BLaER1 treated with 17β-estradiol and CSF1 and Interleukin-3, amounts not matched to agents 10 nM and 100 nM (cell line): ENCODE measurements at regions not wholly inside any gene's neighbourhood (a gene's known extent, or its start where the extent isn't known, plus 50 kb on each side); places are given as distances from the start of the nearest gene placed in this dataset.
A peak's percentile ranks its signal among the peaks of the same experiment; 100 is the strongest.
"Not testable (repeated sequence)": the region's sequence is repeated elsewhere in the genome, so short reads cannot be mapped to it uniquely, and the experiment has no call there.

Experiments used
- H3K27ac ChIP-seq, 11 experiments: shearing (Covaris generic); formaldehyde crosslinking; 2 replicates each; pipeline ENCODE4 v1.8.1; 2022
- H3K27me3 ChIP-seq, 11 experiments: shearing (Covaris generic); formaldehyde crosslinking; 2 replicates each; pipeline ENCODE4 v1.8.1; 2022
- H3K36me3 ChIP-seq, 11 experiments: shearing (Covaris generic); formaldehyde crosslinking; 2 replicates each; pipeline ENCODE4 v1.8.1; 2022
- H3K4me1 ChIP-seq, 10 experiments: shearing (Covaris generic); formaldehyde crosslinking; 2 replicates each; pipeline ENCODE4 v1.8.1; 2022
- H3K4me2 ChIP-seq, 11 experiments: shearing (Covaris generic); formaldehyde crosslinking; 2 replicates each; pipeline ENCODE4 v1.8.1; 2022
- H3K4me3 ChIP-seq, 10 experiments: shearing (Covaris generic); formaldehyde crosslinking; 2 replicates each; pipeline ENCODE4 v1.8.1; 2022
- H3K9ac ChIP-seq, 11 experiments: shearing (Covaris generic); formaldehyde crosslinking; 2 replicates each; pipeline ENCODE4 v1.8.1; 2022
- H3K9me3 ChIP-seq, 11 experiments: shearing (Covaris generic); formaldehyde crosslinking; replicated peaks in 1 of 11; 2 replicates each; pipeline ENCODE4 v1.8.1; 2022
- H4K20me1 ChIP-seq, 11 experiments: shearing (Covaris generic); formaldehyde crosslinking; 2 replicates each; pipeline ENCODE4 v1.8.1; 2022
- Cebpa-rat ChIP-seq, 11 experiments: shearing (Covaris generic); IDR thresholded peaks; 2 replicates each; pipeline ENCODE4 v1.8.1; 2022

DNA sequence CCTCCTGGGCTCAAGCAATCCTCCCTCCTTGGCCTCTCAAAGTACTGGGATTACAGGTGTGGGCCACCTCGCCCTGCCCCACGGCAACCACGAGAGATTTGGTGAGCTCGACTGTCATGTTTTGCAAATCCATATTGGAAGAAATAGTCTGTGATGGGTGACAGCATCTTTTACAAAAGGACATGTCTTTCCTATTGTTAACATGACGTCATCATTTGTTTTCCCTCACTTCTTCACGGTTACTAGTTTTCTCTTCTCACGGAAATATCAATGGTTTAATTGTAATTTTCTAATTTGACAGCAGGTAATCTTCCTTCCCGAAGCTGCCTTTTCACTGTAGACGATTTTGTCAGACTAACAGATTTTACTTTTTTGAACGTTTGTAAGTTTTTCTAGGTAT lies 110.8 kb upstream of the GREM2 start:
- peaks cover 18 to 30% (median 27%) of the 10 kb centered on the region in 11 experiments for H3K9me3 ChIP-seq
- no peaks in the 10 kb centered on the region for H4K20me1 ChIP-seq
- no peak overlapping the region; a peak in 1 of 22 replicates for H3K27ac ChIP-seq
- no peak overlapping the region for H3K4me2 ChIP-seq
- no peaks in the 10 kb centered on the region for H3K27me3 ChIP-seq
- no peak for TF ChIP-seq Cebpa-rat (IDR thresholded peaks at IDR 0.05)
- no peaks in the 10 kb centered on the region; a peak in 1 of 22 replicates for H3K36me3 ChIP-seq
- peaks cover 0 to under 1% (median 0%) of the 10 kb centered on the region in 10 experiments; a peak in 1 of 20 replicates for H3K4me1 ChIP-seq
- H3K4me3 ChIP-seq = no peak overlapping the region
- no peak overlapping the region for H3K9ac ChIP-seq

- peaks cover 0 to 19% (median 0%) of the 10 kb centered on the region in 10 experiments; a peak in 11 of 20 replicates for H3K4me1 ChIP-seq
- H3K27me3 ChIP-seq = no peaks in the 10 kb centered on the region
- no peak overlapping the region for H3K4me3 ChIP-seq
- no peaks in the 10 kb centered on the region; a peak in 1 of 22 replicates for H3K36me3 ChIP-seq
- H3K27ac ChIP-seq = no peak overlapping the region
- H3K9me3 ChIP-seq = peaks cover 5 to 15% (median 12%) of the 10 kb centered on the region in 11 experiments
- no peak overlapping the region for H3K9ac ChIP-seq
- H4K20me1 ChIP-seq = no peaks in the 10 kb centered on the region
- H3K4me2 ChIP-seq = no peak overlapping the region
- no peak for TF ChIP-seq Cebpa-rat (IDR thresholded peaks at IDR 0.05)
Observed at GRCh38 chr1:240720976-240721375, 109.0 kb upstream of the GREM2 start.

GRCh38 chr1:240719953-240720700 lies 108.2 kb upstream of the GREM2 start:
- H3K4me2 ChIP-seq = no peak overlapping the region
- no peak overlapping the region for H3K4me3 ChIP-seq
- H3K9me3 ChIP-seq = peaks cover 0 to 6% (median 6%) of the 10 kb centered on the region in 11 experiments; a peak in 14 of 22 replicates
- no peak for TF ChIP-seq Cebpa-rat (IDR thresholded peaks at IDR 0.05)
- H4K20me1 ChIP-seq = no peaks in the 10 kb centered on the region
- H3K27ac ChIP-seq = no peak overlapping the region
- peaks cover 0 to 26% (median 2%) of the 10 kb centered on the region in 10 experiments; a peak in 11 of 20 replicates for H3K4me1 ChIP-seq
- H3K9ac ChIP-seq = no peak overlapping the region
- no peaks in the 10 kb centered on the region for H3K27me3 ChIP-seq
- no peaks in the 10 kb centered on the region for H3K36me3 ChIP-seq

DNA sequence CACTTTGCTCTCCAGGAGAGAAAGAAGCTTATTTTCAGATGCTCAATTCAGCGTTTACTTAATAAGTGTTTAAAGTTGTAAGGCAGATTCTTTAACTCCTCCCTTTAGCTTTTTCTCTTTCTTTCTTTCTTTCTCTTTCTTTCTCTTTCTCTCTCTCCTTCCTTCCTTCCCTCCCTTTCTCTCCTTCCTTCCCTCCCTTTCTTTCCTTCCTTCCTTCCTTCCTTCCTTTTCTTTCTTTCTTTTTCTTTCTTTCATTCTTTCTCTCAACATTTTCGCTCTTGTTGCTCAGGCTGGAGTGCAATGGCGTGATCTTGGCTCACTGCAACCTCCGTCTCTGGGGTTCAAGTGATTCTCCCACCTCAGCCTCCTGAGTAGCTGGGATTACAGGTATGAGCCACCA lies 104.6 kb upstream of the GREM2 start:
- H3K9ac ChIP-seq, H4K20me1 ChIP-seq, H3K27ac ChIP-seq, H3K36me3 ChIP-seq, H3K27me3 ChIP-seq, H3K4me3 ChIP-seq: not testable (repeated sequence)
- Histone ChIP-seq H3K4me2 (peak overlapping the region in 5 of 11 experiments; percentile 9 to 44 (median 18); a peak in 5 of 22 replicates), H3K4me1 (peaks cover 0 to 51% (median 10%) of the 10 kb centered on the region in 10 experiments; a peak in 11 of 20 replicates), H3K9me3 (peaks cover 0 to 12% (median 2%) of the 10 kb centered on the region in 11 experiments; a peak in 9 of 22 replicates)

- Histone ChIP-seq H3K4me3 (no peak overlapping the region), H3K9ac (no peak overlapping the region), H3K36me3 (no peaks in the 10 kb centered on the region), H3K4me1 (peaks cover 0 to 51% (median 10%) of the 10 kb centered on the region in 10 experiments; a peak in 11 of 20 replicates), H3K27me3 (no peaks in the 10 kb centered on the region), H3K27ac (no peak overlapping the region), H4K20me1 (no peaks in the 10 kb centered on the region), H3K9me3 (peaks cover 0 to 25% (median 11%) of the 10 kb centered on the region in 11 experiments; a peak in 12 of 22 replicates), H3K4me2 (peak overlapping the region in 7 of 11 experiments; percentile 4 to 62 (median 36); a peak in 10 of 22 replicates)
- no peak for TF ChIP-seq Cebpa-rat (IDR thresholded peaks at IDR 0.05)
Observed at GRCh38 chr1:240714568-240715292, 102.8 kb upstream of the GREM2 start.

- TF ChIP-seq Cebpa-rat (IDR thresholded peaks at IDR 0.05) = no peak
- Histone ChIP-seq H3K27me3 (no peaks in the 10 kb centered on the region), H3K27ac (no peak overlapping the region)
Observed at GRCh38 chr1:240712014-240712731, 100.2 kb upstream of the GREM2 start.

GRCh38 chr1:240711020-240711419 lies 99.1 kb upstream of the GREM2 start:
- no peak overlapping the region for H3K4me3 ChIP-seq
- H3K9me3 ChIP-seq = peaks cover 4 to 42% (median 17%) of the 10 kb centered on the region in 11 experiments; a peak in 16 of 22 replicates
- no peak overlapping the region for H3K4me2 ChIP-seq
- no peaks in the 10 kb centered on the region for H3K36me3 ChIP-seq
- no peak for TF ChIP-seq Cebpa-rat (IDR thresholded peaks at IDR 0.05)
- peaks cover 0 to 48% (median 22%) of the 10 kb centered on the region in 10 experiments; a peak in 11 of 20 replicates for H3K4me1 ChIP-seq
- H3K27me3 ChIP-seq = no peaks in the 10 kb centered on the region
- no peak overlapping the region for H3K9ac ChIP-seq
- no peak overlapping the region for H3K27ac ChIP-seq
- no peaks in the 10 kb centered on the region for H4K20me1 ChIP-seq

More at GRCh38 chr1:240712014-240712731, 100.2 kb upstream of the GREM2 start:
- Histone ChIP-seq H3K36me3 (no peaks in the 10 kb centered on the region), H4K20me1 (no peaks in the 10 kb centered on the region), H3K4me2 (no peak overlapping the region), H3K9me3 (peaks cover 4 to 38% (median 17%) of the 10 kb centered on the region in 11 experiments; a peak in 16 of 22 replicates), H3K4me1 (peaks cover 0 to 48% (median 11%) of the 10 kb centered on the region in 10 experiments; a peak in 11 of 20 replicates), H3K9ac (no peak overlapping the region), H3K4me3 (no peak overlapping the region)

DNA sequence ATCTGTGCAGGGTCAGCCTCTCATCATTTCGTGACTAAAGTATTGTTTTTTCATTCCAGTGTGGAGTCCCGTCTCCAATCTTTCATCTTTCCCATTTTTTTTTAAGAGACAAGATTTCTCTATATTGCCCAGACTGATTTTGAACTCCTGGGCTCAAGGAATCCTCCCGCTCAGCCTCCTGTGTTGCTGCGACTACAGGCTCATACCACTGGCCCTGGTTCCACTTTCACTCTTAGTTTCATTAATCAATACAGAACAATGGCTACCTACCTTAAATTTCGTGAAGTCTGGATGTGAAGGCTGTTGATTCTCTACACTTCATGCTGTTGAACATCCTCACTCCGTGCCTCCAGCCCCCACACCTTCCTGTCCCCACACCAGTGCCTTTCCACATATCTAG lies 97.7 kb upstream of the GREM2 start:
- Histone ChIP-seq H3K27me3 (no peaks in the 10 kb centered on the region), H3K4me3 (no peak overlapping the region), H3K36me3 (no peaks in the 10 kb centered on the region), H3K9me3 (peaks cover 4 to 42% (median 17%) of the 10 kb centered on the region in 11 experiments; a peak in 16 of 22 replicates), H3K4me2 (no peak overlapping the region), H3K4me1 (peaks cover 0 to 43% (median 22%) of the 10 kb centered on the region in 10 experiments; a peak in 11 of 20 replicates), H3K27ac (no peak overlapping the region), H4K20me1 (no peaks in the 10 kb centered on the region), H3K9ac (no peak overlapping the region)
- TF ChIP-seq Cebpa-rat (IDR thresholded peaks at IDR 0.05) = no peak
